HG02938 (cell line): ENCODE measurements at regions not wholly inside any gene's neighbourhood (a gene's known extent, or its start where the extent isn't known, plus 50 kb on each side); places are given as distances from the start of the nearest gene placed in this dataset.
"Not testable (repeated sequence)": the region's sequence is repeated elsewhere in the genome, so short reads cannot be mapped to it uniquely, and the experiment has no call there.

ENCODE experiments used
- ATAC-seq: cut with Tn5 transposase; IDR thresholded peaks from one replicate; pipeline ENCODE4 v1.9.1; 2021; ENCODE audit warnings: mild to moderate bottlenecking, moderate library complexity; ENCODE audit not compliant: unreplicated experiment

DNA sequence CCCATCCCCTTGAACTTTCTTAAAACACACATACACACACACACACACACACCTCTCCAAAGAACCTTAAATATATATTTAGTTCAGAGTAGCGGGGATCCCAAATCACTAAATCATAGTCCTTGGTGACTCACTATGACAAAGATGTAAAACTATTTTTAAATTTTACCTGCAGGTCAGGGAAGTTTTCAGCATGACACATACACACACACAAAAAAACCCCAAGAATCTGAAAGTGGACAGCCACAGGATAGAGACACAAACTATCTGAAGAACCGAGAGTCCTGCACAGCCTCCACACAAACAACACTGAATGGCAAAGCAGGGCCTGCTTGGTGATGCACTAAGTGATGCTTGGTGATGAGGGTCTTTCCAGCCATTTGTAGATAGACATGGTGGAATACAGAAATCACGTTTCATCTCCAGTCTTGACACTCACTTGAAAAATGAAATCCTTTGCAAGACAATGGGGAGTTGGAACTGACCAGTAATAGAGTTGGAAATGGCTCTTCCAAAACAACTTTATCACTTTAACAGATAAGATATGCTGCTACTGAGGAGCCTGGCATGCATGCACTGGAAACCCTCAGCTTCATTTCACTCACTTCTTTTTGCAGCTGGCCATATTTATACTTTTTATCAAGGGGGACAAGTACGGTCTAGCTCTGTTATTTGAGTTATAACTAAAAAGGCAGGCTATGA lies 307.3 kb downstream of the RAPGEF2 start:
- no peak for ATAC-seq

DNA sequence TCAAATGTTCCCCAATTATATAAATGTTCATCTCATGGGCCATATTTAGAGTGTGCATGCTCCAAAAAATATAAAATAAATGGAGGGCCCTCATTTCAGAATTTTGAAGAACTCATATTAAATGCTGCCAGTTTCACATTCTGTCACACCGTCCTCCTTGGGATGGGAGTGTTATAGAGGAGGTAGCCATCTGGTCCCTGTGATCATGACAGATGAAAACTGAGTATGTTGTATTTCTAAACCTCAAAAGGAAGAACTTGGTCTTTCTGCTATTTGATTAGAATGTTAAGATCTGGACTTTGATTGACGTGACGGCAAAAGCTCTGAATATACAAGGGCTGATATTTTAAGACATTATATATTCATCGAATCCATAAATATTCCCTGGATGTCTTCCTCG lies 308.0 kb downstream of the RAPGEF2 start:
- ATAC-seq = no peak

GRCh38 chr4:159413306-159413943 lies 310.5 kb downstream of the RAPGEF2 start:
- no peak for ATAC-seq

GRCh38 chr4:159414305-159414704 lies 311.4 kb downstream of the RAPGEF2 start:
- ATAC-seq = no peak

- ATAC-seq = no peak
Measured at GRCh38 chr4:159416073-159416472, 313.2 kb downstream of the RAPGEF2 start.

DNA sequence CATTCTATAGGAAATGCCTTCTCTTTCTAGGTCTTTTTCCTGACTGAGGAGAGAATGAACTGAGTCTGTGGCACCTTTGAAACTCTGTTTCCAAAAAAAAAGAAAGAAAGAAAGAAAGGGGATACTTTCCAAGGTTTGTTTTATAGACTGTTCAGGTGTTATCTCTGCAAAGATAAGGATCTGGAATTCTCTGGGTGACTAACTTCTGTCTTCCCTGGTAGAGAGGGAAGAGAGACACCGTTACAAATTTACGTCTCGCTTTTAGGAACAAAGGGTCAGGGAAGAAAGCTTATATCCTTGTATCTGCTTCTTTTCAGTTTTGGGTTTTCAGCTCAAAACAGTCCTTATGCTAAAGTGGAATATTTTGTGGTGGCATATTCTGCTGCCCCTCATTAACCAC lies 314.1 kb downstream of the RAPGEF2 start:
- no peak for ATAC-seq

DNA sequence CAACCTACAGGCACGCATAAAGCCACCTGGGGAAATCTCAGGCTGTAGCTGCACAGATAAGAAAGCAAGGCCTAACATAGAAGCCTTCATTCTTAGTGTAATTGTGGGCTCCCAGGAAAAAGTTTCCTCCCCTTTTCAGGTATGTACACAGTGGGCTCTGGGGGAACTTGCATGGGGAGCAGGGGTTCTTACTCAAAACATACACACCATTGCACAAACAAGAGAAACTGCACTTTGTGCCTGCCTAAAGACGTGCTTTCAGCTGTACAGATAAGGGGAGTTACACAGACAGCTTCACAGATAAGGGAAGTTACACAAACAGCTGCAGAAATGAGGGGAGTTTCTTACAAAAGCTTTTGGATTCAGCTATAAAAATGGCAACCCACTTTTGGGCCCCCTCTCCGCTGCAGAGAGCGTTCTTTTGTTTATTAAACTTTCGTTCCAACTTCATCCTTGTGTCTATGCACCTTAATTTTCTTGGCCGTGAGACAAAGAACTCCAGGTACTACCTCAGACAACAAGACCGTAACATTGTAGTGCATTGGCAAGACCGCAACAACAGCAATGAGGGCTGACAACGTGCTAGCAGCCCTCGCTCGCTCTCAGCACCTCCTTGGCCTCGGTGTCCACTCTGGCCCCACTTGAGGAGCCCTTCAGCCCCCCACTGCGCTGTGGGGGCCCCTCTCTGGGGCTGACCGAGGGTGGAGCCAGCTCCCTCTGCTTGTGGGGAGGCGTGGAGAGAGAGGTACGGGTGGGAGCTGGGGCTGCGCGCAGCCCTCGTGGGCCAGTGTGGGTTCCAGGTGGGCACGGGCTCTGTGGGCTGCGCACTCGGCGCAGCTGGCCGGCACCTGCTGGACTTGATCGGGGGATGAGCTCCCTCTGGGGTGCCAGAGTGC lies 317.5 kb downstream of the RAPGEF2 start:
- ATAC-seq = no peak

GRCh38 chr4:159421058-159421419 lies 318.2 kb downstream of the RAPGEF2 start:
- ATAC-seq = not testable (repeated sequence)

GRCh38 chr4:159422019-159422418 lies 319.1 kb downstream of the RAPGEF2 start:
- ATAC-seq = no peak

GRCh38 chr4:159422626-159423025 lies 319.7 kb downstream of the RAPGEF2 start:
- no peak for ATAC-seq

DNA sequence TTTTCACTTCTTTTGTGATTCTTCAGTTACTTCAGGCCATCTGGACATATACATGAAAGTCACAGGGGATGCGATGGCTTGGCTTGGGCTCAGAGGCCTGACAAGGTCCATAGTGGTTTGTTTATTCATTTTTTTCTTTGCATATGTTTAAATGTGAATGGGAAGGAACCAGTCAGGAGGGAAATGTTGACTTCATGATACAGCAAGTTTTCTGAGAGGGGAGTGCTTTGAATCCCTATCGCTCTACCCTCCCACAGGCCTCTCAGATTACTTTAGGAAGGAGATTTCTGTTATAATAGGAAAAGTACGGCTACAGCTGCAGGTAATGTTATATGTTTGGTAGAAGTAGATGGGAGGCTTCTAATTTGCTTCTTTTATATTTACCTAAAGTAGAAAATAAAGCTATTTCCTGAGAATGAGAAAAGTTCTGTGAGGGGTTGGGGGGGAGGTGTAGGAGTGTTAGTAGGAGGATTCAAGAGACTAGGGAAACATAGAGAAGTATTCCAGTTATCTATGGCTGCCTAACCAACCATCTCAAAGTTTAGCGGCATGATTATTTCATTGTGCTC lies 322.9 kb downstream of the RAPGEF2 start:
- ATAC-seq = no peak

DNA sequence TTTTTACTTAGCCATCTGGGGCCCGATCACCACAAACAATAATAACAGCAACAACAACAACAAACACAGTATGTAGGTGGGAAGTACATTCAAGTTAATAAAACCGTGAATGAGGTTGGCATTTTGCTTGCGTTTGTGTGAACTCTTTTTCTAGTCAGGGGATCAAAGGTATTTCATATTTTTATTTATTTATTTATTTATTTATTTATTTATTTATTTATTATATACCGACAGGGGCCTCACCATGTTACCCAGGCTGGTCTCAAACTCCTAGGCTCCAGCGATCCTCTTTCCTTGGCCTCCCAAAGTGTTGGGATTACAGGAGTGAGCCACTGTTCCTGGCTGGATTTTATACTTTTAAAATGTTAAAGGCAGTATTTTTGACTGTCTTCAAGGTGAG lies 325.4 kb downstream of the RAPGEF2 start:
- no peak for ATAC-seq

DNA sequence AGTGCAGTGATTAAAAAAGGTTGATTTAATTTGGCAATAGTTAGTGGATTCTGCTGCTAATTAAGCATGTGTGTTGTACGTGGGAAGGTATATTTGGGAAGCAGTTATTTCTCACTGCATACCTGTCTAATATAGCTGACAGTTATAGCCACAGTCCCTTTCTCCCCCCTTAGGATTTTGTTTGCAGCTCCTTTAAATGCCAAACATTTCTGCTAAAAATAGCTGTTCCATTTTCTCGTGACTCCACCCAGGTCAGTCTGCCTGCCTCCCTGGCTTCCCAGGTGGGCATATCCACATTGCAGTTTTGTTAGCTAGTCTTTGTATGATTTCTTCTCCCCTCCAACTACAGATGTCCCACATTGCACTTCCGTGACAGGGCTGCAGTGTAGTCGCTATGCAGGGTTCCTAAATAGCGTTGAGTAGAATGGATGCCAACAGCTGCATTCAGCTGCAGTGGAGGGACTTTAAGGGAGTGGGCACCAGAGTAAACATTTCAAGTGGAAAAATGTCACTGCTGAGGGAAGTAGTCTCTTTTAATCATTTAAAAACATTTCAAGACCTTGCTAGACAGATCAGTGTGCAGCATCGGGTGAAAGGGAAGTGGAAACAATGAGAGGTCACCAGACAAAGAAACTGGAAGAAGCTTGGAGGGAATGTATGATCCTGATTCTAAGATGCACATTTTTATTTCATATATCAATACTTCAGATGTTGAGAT lies 326.3 kb downstream of the RAPGEF2 start:
- ATAC-seq = no peak

GRCh38 chr4:159429693-159430035 lies 326.8 kb downstream of the RAPGEF2 start:
- no peak for ATAC-seq

GRCh38 chr4:159430896-159431295 lies 328.0 kb downstream of the RAPGEF2 start:
- no peak for ATAC-seq

DNA sequence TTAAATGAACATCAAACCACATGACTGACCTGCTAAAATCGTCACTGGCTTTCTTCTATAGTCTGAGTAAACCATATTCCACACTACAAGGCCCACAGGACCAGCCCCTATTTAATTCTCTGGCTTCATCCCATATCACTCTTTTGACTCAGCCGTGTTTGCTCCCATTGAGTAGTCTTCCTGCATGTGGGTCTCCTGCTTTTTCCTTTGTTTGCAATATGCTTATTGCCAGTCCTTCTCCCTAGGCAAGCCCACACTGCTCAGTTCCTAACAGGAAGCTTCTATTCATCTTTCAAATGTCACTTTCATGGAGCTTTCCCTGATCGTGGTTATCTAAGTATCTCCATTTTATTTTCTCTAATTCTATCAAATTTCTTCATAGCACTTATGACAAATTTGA lies 329.6 kb downstream of the RAPGEF2 start:
- ATAC-seq = no peak

- ATAC-seq = no peak
Measured at GRCh38 chr4:159433337-159433736, 330.5 kb downstream of the RAPGEF2 start.

GRCh38 chr4:159434114-159434870 lies 331.4 kb downstream of the RAPGEF2 start:
- no peak for ATAC-seq

DNA sequence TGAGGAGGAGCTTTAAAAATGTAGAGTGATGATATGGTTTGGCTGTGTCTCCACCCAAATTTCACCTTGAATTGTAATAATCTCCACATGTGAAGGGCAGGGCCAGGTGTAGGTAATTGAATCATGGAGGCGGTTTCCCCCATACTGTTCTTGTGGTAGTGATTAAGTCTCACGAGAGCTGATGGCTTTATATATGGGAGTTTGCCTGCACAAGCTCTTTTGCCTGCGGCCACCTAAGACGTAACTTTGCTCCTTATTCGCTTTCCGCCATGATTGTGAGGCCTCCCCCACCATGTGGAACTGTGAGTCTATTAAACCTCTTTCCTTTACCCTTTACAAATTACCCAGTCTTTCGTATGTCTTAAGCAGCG lies 332.0 kb downstream of the RAPGEF2 start:
- no peak for ATAC-seq

- no peak for ATAC-seq
Measured at GRCh38 chr4:159435561-159436023, 332.7 kb downstream of the RAPGEF2 start.
